PFSK-1 (cell line): ENCODE measurements at regions not wholly inside any gene's neighbourhood (a gene's known extent, or its start where the extent isn't known, plus 50 kb on each side); places are given as distances from the start of the nearest gene placed in this dataset.

Experiments used
- FOXP2 ChIP-seq: optimal IDR thresholded peaks from 2 replicates; pipeline ENCODE3; 2011; ENCODE audit warnings: borderline replicate concordance, control low read depth, inconsistent platforms; ENCODE audit not compliant: insufficient read depth; ENCODE audit errors: extremely low read length, extremely low read depth
- POLR2AphosphoS5 ChIP-seq: IDR thresholded peaks from 2 replicates; pipeline ENCODE4 v1.6.1; 2012; ENCODE audit warnings: low read depth, mild to moderate bottlenecking, control low read depth, low read length, moderate library complexity
- REST ChIP-seq, 2 experiments: IDR thresholded peaks; 2 replicates each; pipeline versions ENCODE4 v1.6.1 to v1.8.0; 2011 to 2012; ENCODE audit warnings: low read depth in 2 of 2, low read length in 2 of 2, control low read depth in 1 of 2, inconsistent platforms in 1 of 2, mild to moderate bottlenecking in 1 of 2, moderate library complexity in 1 of 2; ENCODE audit not compliant: insufficient read depth in 1 of 2
- SIN3A ChIP-seq: IDR thresholded peaks from 2 replicates; pipeline ENCODE4 v1.6.1; 2012; ENCODE audit warnings: mild to moderate bottlenecking, low read length, moderate library complexity, borderline replicate concordance; ENCODE audit not compliant: insufficient read depth
- TAF1 ChIP-seq: IDR thresholded peaks from 2 replicates; pipeline ENCODE4 v1.6.1; 2012; ENCODE audit warnings: low read length, control low read depth, borderline replicate concordance; ENCODE audit not compliant: insufficient read depth

GRCh38 chr2:59353306-59353921 is 1112.3 kb upstream of the FANCL start:
- TF ChIP-seq TAF1 (no peak), POLR2AphosphoS5 (no peak), SIN3A (no peak), REST (IDR thresholded peaks at IDR 0.05; ENCODE audit: insufficient read depth in 1 of 2, low read depth in 2 of 2, low read length in 2 of 2) (no peak), FOXP2 (no peak)

- TF ChIP-seq TAF1 = no peak
- no peak for TF ChIP-seq REST (IDR thresholded peaks at IDR 0.05; ENCODE audit: insufficient read depth in 1 of 2, low read depth in 2 of 2, low read length in 2 of 2)
- no peak for TF ChIP-seq POLR2AphosphoS5
Observed at GRCh38 chr2:59342166-59342565, 1101.0 kb upstream of the FANCL start.

GRCh38 chr2:59339837-59340207 is 1098.7 kb upstream of the FANCL start:
- TF ChIP-seq REST (IDR thresholded peaks at IDR 0.05; ENCODE audit: insufficient read depth in 1 of 2, low read depth in 2 of 2, low read length in 2 of 2) = no peak
- TF ChIP-seq POLR2AphosphoS5 = no peak
- TF ChIP-seq FOXP2 = no peak
- TF ChIP-seq SIN3A = no peak
- TF ChIP-seq TAF1 = no peak

- TF ChIP-seq POLR2AphosphoS5 (no peak), REST (IDR thresholded peaks at IDR 0.05; ENCODE audit: insufficient read depth in 1 of 2, low read depth in 2 of 2, low read length in 2 of 2) (no peak), FOXP2 (no peak), SIN3A (no peak), TAF1 (no peak)
Observed at GRCh38 chr2:59339121-59339836, 1098.2 kb upstream of the FANCL start.
